ENCODE measurements at regions not wholly inside any gene's neighbourhood (a gene's known extent, or its start where the extent isn't known, plus 50 kb on each side); places are given as distances from the start of the nearest gene placed in this dataset.

DNA sequence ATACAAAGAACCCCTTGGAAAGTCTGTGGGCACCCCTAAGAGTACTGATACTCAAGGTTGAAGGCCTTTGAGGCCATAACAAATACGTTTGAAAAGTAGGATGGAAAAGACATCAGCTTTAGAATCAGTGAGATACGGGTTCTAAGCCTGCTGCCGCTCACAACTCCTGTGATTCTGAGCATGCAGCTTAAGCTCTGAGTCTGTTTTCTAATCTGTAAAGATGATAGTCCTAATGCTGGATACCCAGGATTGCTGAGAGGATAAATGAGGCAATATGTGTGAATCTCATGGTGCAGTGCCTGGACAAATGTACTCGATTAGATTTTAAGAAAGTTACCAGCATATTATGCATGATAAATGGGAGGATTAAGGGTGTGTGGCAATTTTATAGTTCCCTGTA lies 321.0 kb upstream of the HSF2 start:
- DNase-seq = no peak

GRCh38 chr6:122079916-122080315 lies 319.5 kb upstream of the HSF2 start:
- DNase-seq = no peak

DNA sequence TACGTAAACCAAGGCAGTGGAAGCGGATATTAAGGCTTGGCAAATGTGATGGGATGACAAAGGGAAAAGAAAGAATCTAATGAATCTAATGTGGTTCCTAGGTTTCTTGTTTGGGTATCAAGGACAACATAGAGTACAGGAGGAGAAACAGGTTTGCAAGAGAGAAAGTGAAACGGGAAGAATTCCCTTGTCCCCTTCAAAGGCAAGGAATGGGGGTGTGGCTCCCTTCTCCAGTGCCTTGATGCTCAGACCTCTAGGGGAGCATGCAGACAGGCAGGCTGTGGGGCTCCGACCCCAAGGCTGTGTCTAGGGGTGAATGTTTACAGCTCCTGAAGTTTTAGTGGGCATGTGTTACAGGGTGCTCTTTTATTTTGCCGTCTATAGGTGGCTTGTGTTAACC lies 317.5 kb upstream of the HSF2 start:
- DNase-seq = no peak

DNA sequence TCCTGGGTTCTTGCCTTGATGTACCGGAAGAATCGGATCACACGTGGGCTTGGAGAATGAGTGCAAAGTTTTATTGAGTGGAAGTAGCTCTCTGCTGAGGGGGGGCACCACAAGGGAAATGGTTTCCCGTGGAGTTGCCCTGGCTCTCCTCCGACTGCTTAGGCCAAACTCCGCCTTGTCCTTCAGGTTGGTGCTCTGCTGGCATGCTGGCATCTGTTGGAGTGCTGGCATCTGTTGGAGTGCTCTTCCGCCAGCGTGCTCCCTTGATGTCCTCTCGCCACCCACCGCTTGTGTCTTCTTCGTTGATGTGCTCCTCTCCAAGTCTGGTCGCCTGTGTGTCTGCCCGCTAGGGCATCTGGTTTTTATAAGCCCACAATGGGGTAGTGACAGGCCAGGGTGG lies 317.1 kb upstream of the HSF2 start:
- DNase-seq = no peak

DNA sequence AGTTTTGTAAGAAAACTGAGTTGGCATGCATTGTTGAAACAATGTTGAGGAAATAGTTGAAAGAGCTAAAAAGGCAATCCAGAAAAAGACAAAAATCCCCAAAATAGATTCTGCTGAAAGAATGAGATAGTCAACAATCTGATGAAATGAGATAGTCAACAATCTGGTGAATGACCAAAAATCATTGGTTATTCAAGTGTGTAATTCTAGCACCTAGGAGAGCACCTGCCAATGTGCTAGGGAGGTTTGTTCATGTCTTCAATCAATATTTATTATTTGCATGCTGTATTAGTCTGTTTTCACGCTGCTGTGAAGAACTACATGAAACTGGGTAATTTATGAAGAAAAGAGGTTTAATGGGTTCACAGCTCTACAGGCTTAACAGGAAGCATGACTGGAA lies 307.1 kb upstream of the HSF2 start:
- no peak for DNase-seq

DNA sequence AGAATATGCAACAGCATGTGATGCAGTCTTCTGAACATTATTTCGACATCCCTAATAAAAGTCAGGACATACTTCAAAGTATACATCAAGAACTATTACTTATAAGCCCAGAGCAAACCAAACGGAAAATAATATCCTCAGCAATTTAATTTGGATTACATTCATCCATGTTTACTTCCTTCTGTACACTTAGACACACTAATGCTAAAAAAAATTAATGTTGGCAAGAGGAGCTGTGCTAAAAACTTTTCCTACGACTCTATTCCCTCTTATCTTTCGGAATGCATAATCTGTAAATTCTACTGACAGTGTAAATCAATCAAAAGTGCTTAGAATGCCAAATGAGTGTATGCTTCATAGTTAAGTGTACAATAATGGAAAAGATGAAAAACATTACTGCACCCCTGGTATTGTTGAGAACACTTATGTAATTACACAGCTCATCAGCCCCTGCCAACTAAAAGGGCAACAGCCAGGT lies 301.2 kb upstream of the HSF2 start:
- no peak for DNase-seq

- DNase-seq = no peak
Observed at GRCh38 chr6:122102026-122102425, 297.4 kb upstream of the HSF2 start.

- DNase-seq = no peak
Observed at GRCh38 chr6:122107256-122107852, 292.1 kb upstream of the HSF2 start.

- no peak for DNase-seq
Observed at GRCh38 chr6:122109075-122109474, 290.4 kb upstream of the HSF2 start.

DNA sequence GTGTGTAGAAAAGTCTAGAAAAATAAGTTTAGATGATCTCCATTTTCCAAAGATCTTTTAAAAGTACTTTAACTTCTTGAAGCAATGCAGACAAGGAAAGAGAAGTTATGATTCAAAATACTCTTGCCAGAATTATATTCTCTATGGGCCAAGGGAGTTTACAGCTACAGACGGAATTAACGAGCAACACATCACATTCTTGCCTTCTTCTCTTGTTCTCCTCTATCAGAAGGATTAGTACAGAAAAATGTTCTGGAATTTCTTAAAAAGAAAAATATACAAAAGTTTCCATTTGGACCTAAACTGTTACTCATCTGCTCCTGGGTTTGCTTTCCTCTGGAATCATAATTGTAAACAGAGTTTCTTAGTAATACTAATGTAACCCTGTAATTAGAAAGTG lies 284.7 kb upstream of the HSF2 start:
- no peak for DNase-seq

DNA sequence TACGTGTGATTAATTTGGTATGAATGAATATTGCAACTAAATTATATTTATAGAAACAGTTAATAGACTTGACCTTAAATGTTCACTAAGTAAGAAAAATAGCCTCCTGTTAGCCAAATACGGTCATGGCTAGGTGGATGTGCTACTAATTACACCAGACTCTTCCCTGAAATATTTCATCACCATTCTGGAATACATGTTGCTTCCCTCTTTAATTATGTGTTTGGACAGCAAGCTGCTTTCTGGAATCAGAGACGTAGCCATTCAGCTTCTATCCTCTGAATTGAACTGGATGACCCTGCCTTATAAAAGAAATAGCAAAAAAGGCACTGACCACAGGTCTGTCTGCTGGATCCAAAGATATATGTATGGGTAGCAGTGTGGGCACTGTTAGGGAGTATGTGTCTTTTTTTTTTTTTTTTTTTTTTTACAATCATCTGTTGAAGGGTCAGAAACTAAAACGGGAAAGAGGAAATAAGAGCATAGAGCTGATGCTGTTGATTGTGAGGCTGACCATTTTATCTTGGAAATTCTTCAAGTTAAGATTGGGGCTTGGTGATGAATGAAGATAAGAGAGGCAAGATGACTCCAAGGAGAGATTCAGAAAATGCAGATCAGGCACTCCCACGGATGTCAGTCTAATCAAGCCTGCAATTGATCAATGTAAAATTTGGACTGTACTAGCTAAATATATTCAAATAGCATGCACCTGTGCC lies 283.2 kb upstream of the HSF2 start:
- no peak for DNase-seq

GRCh38 chr6:122116835-122117627 lies 282.4 kb upstream of the HSF2 start:
- DNase-seq = no peak

GRCh38 chr6:122118945-122119506 lies 280.4 kb upstream of the HSF2 start:
- DNase-seq = no peak

DNA sequence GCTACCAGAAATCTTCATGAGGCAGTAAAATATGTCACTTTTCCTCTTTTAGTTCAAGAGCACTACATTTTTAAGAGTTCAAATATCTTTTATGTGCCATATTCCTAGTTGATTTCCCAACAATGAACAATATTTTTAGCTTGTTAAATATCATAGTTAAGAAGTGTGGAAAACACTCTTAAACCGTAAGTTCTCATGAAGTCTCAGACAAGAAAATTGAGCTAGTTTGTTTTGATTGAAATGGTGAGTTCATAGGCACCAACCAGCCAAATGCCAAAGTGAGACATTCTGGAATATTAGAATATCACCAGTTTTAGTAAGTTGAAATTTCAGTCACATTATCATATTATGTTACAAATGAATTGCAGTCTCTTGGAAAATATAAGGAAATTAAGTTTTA lies 277.2 kb upstream of the HSF2 start:
- DNase-seq = no peak

DNA sequence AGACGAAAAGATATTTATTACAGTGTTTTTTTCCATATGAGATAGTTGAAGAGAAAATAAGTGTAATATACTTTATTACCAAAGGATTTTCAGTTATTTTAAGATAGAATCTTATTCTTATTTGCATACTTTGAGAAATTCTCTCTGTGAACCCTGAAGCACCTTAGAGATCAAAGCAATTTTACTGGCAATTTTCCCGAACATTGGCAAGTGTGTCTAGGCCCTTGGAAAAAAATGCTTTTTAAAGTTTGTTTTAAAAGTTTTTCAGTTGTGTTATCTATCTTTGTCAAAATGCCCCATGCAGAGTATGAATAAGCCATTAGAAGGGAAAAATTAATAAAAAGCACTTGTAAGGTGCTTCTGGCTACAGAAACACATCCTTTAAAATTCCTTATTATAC lies 276.8 kb upstream of the HSF2 start:
- no peak for DNase-seq

DNA sequence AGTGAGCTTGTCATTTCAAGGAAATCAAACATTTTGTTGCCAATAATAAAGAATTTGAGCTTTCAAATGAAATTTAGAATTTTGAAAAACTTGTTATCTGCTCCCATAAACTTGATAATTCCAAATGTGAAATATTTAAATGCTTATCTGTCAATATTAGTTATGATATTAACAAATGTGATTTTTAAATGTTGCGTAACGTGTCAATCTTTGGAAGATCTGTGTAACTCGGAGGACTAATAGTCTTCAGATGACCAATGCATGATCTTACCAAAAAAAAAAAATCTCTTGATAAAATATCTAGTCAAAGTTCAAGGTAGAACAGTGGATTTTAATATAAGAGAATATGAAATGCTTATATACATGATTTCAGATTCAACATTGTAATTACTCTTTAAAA lies 274.5 kb upstream of the HSF2 start:
- no peak for DNase-seq

DNA sequence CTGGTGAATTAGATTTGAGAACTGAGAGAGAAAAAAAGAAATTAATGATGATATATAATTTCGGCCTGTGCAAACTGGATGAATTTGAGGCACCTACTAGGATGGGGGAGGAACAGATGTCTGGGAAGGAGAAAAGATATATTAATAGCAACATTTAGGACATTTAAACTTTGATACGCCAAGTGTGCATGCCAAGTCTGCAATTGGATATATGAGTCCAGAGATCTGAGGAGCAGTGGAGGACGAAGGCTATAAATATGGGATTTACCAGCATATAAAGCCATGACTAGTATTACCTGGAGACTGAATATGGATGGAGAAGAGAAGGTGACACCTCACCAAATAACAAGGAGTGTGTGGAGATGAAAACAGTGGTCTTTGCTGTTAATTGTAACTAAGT lies 272.6 kb upstream of the HSF2 start:
- DNase-seq = no peak

GRCh38 chr6:122128445-122128844 lies 271.0 kb upstream of the HSF2 start:
- no peak for DNase-seq

- DNase-seq = no peak
Observed at GRCh38 chr6:122129313-122130025, 270.0 kb upstream of the HSF2 start.

DNA sequence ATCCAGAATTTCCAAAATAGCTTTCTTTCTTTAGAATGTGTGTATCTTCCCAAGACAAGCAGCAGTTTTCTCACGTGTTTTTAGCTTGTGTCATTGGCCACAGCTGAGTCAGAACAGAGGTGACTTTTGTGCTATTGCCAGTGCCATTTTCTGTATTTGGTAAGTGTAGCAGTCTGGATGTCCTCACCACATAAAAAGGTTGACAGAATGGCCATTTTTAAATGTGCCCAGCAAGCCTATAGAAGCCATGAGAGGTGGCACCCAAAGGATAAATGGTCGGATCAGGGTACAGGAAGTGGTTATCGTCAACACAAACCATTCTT lies 269.5 kb upstream of the HSF2 start:
- DNase-seq = no peak

- DNase-seq = no peak
Observed at GRCh38 chr6:122130518-122130917, 268.9 kb upstream of the HSF2 start.

- DNase-seq = no peak
Observed at GRCh38 chr6:122136386-122136785, 263.1 kb upstream of the HSF2 start.

- no peak for DNase-seq
Observed at GRCh38 chr6:122140031-122140430, 259.4 kb upstream of the HSF2 start.

Data from DMS 273 treated with DMSO at 0.1 percent for 48 hours (cell line).